ENCODE measurements at regions not wholly inside any gene's neighbourhood (a gene's known extent, or its start where the extent isn't known, plus 50 kb on each side); places are given as distances from the start of the nearest gene placed in this dataset.

DNA sequence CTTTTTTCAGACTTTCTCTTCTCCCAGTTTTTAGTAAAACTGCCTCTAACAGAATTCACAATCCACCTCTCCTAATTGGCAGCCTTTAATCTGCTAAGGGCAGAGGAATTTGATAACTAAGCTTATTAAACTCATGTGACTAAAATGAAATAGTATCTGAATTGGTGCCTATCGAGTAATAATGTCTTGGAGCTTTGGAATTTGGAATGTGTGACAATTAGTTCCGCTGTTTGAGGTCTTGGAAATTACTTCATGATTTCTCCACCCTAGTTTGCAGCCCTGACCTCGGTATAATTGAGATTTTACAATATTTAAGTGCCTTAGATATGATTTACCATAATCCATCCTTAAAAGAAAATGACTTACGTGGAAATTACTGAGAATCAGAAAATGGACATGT, 190.4 kb upstream of the NEBL start:
- FAIRE-seq (no peak), ATAC-seq (no peak), DNase-seq (ENCODE audit: low read depth, low spot score) (no peak)
- RAD21 ChIA-PET (ENCODE audit: unreplicated experiment) = no interaction called here
- 1% methylated on average over 4 of the region's 4 CpGs for WGBS (ENCODE audit: insufficient coverage, insufficient replicate concordance, low lambda C conversion rate, missing lambda C conversion rate)
- SMC1A ChIA-PET (ENCODE audit: uncharacterized antibody, unreplicated experiment) = no interaction called here
- H3K36me3 ChIP-seq (ENCODE audit: control insufficient read depth in 2 of 2, insufficient read depth in 2 of 2, low read length in 1 of 2) = no peaks in the 10 kb centered on the region
- POLR2A ChIA-PET = no interaction called here
- H3K4me3 ChIP-seq = no peak overlapping the region
- H3K27me3 ChIP-seq (replicated peaks in 1 of 2; ENCODE audit: control insufficient read depth in 2 of 2, insufficient read depth in 2 of 2, low read length in 1 of 2) = no peaks in the 10 kb centered on the region
- H3K27ac ChIP-seq (ENCODE audit: control insufficient read depth, insufficient read depth) = no peak overlapping the region
- TF ChIP-seq, protein P1, sequence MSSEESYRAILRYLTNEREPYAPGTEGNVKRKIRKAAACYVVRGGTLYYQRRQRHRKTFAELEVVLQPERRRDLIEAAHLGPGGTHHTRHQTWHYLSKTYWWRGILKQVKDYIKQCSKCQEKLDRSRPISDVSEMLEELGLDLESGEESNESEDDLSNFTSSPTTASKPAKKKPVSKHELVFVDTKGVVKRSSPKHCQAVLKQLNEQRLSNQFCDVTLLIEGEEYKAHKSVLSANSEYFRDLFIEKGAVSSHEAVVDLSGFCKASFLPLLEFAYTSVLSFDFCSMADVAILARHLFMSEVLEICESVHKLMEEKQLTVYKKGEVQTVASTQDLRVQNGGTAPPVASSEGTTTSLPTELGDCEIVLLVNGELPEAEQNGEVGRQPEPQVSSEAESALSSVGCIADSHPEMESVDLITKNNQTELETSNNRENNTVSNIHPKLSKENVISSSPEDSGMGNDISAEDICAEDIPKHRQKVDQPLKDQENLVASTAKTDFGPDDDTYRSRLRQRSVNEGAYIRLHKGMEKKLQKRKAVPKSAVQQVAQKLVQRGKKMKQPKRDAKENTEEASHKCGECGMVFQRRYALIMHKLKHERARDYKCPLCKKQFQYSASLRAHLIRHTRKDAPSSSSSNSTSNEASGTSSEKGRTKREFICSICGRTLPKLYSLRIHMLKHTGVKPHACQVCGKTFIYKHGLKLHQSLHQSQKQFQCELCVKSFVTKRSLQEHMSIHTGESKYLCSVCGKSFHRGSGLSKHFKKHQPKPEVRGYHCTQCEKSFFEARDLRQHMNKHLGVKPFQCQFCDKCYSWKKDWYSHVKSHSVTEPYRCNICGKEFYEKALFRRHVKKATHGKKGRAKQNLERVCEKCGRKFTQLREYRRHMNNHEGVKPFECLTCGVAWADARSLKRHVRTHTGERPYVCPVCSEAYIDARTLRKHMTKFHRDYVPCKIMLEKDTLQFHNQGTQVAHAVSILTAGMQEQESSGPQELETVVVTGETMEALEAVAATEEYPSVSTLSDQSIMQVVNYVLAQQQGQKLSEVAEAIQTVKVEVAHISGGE (CRISPR knock-in tag; IDR thresholded peaks at IDR 0.05) = no peak
- TF ChIP-seq EZH2 (IDR thresholded peaks at IDR 0.05; ENCODE audit: borderline replicate concordance, control insufficient read depth, low read depth, low read length) = no peak
- TF ChIP-seq SIN3A (IDR thresholded peaks at IDR 0.05; ENCODE audit: low read depth, low read length) = no peak
- no peak for TF ChIP-seq NR2F1 (conservative IDR thresholded peaks at IDR 0.05)
- TF ChIP-seq YBX1 (IDR thresholded peaks at IDR 0.05) = no peak
- intact Hi-C loops (cut with micrococcal nuclease; ENCODE audit: unreplicated experiment) (no loop called here), in situ Hi-C loops (cut with MboI) (loop anchor here (25.0 kb wide), 1 partner anchor 875 kb away; no protein-coding TSS in a partner anchor)
- H3K79me2 ChIP-seq (ENCODE audit: control insufficient read depth, insufficient read depth, low read length) = no peaks in the 10 kb centered on the region
- H3K4me1 ChIP-seq (ENCODE audit: control insufficient read depth, insufficient read depth, low read length) = no peaks in the 10 kb centered on the region
- H3K4me2 ChIP-seq (ENCODE audit: control insufficient read depth, insufficient read depth) = no peak overlapping the region
- H3K9me3 ChIP-seq (replicated peaks; ENCODE audit: control insufficient read depth, insufficient read depth, low read length) = no peaks in the 10 kb centered on the region
- BruUV-seq (replicated peaks) = no TSS peak
- no peak overlapping the region for H3K9ac ChIP-seq (ENCODE audit: control insufficient read depth, insufficient read depth, low read length)
- H4K20me1 ChIP-seq (ENCODE audit: control insufficient read depth, insufficient read depth) = no peaks in the 10 kb centered on the region
- H2AFZ ChIP-seq (ENCODE audit: control insufficient read depth, low read depth, low read length) = no peak overlapping the region
- CTCF ChIA-PET = interaction anchor here (0.6 to 1.0 kb wide), 2 partner anchors 10 to 410 kb away, joined by 3 read pairs; no protein-coding TSS in a partner anchor
